ENCODE measurements at regions not wholly inside any gene's neighbourhood (a gene's known extent, or its start where the extent isn't known, plus 50 kb on each side); places are given as distances from the start of the nearest gene placed in this dataset.

GRCh38 chr5:167155387-167156005, 1135.9 kb upstream of the WWC1 start:
- H3K4me3 ChIP-seq (ENCODE audit: low read depth, low read length) = no peak overlapping the region
- TF ChIP-seq CTCF (IDR thresholded peaks at IDR 0.05; ENCODE audit: borderline replicate concordance, insufficient read depth, low read depth, low read length) = no peak

GRCh38 chr5:167156446-167156845, 1135.0 kb upstream of the WWC1 start:
- no peak overlapping the region for H3K4me3 ChIP-seq (ENCODE audit: low read depth, low read length)

GRCh38 chr5:167158588-167158987, 1132.9 kb upstream of the WWC1 start:
- H3K4me3 ChIP-seq (ENCODE audit: low read depth, low read length) = no peak overlapping the region

More at GRCh38 chr5:167156446-167156845, 1135.0 kb upstream of the WWC1 start:
- no peak for TF ChIP-seq CTCF (IDR thresholded peaks at IDR 0.05; ENCODE audit: borderline replicate concordance, insufficient read depth, low read depth, low read length)

GRCh38 chr5:167160388-167160787, 1131.1 kb upstream of the WWC1 start:
- TF ChIP-seq CTCF (IDR thresholded peaks at IDR 0.05; ENCODE audit: borderline replicate concordance, insufficient read depth, low read depth, low read length) = no peak
- H3K4me3 ChIP-seq (ENCODE audit: low read depth, low read length) = no peak overlapping the region

More at GRCh38 chr5:167158588-167158987, 1132.9 kb upstream of the WWC1 start:
- no peak for TF ChIP-seq CTCF (IDR thresholded peaks at IDR 0.05; ENCODE audit: borderline replicate concordance, insufficient read depth, low read depth, low read length)

- no peak for TF ChIP-seq CTCF (IDR thresholded peaks at IDR 0.05; ENCODE audit: borderline replicate concordance, insufficient read depth, low read depth, low read length)
- no peak overlapping the region for H3K4me3 ChIP-seq (ENCODE audit: low read depth, low read length)
Observed at GRCh38 chr5:167166696-167167095, 1124.7 kb upstream of the WWC1 start.

- TF ChIP-seq CTCF (IDR thresholded peaks at IDR 0.05; ENCODE audit: borderline replicate concordance, insufficient read depth, low read depth, low read length) = no peak
- no peak overlapping the region for H3K4me3 ChIP-seq (ENCODE audit: low read depth, low read length)
Observed at GRCh38 chr5:167167191-167167795, 1124.2 kb upstream of the WWC1 start.

- TF ChIP-seq CTCF (IDR thresholded peaks at IDR 0.05; ENCODE audit: borderline replicate concordance, insufficient read depth, low read depth, low read length) = no peak
- H3K4me3 ChIP-seq (ENCODE audit: low read depth, low read length) = no peak overlapping the region
Observed at GRCh38 chr5:167168971-167169370, 1122.5 kb upstream of the WWC1 start.

Measured in GM12875 (cell line).